ENCODE measurements at regions not wholly inside any gene's neighbourhood (a gene's known extent, or its start where the extent isn't known, plus 50 kb on each side); places are given as distances from the start of the nearest gene placed in this dataset.

GRCh38 chr20:57768519-57768918, 58.7 kb upstream of the PMEPA1 start:
- TF ChIP-seq, protein P1, sequence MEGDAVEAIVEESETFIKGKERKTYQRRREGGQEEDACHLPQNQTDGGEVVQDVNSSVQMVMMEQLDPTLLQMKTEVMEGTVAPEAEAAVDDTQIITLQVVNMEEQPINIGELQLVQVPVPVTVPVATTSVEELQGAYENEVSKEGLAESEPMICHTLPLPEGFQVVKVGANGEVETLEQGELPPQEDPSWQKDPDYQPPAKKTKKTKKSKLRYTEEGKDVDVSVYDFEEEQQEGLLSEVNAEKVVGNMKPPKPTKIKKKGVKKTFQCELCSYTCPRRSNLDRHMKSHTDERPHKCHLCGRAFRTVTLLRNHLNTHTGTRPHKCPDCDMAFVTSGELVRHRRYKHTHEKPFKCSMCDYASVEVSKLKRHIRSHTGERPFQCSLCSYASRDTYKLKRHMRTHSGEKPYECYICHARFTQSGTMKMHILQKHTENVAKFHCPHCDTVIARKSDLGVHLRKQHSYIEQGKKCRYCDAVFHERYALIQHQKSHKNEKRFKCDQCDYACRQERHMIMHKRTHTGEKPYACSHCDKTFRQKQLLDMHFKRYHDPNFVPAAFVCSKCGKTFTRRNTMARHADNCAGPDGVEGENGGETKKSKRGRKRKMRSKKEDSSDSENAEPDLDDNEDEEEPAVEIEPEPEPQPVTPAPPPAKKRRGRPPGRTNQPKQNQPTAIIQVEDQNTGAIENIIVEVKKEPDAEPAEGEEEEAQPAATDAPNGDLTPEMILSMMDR (conservative IDR thresholded peaks at IDR 0.05; ENCODE audit: low read depth, low read length), result no peak
- TF ChIP-seq SMC3 (IDR thresholded peaks at IDR 0.05; ENCODE audit: low read depth, low read length) (no peak), POLR2A (IDR thresholded peaks at IDR 0.05; ENCODE audit: low read depth, low read length) (no peak)
- TF ChIP-seq, protein P2, sequence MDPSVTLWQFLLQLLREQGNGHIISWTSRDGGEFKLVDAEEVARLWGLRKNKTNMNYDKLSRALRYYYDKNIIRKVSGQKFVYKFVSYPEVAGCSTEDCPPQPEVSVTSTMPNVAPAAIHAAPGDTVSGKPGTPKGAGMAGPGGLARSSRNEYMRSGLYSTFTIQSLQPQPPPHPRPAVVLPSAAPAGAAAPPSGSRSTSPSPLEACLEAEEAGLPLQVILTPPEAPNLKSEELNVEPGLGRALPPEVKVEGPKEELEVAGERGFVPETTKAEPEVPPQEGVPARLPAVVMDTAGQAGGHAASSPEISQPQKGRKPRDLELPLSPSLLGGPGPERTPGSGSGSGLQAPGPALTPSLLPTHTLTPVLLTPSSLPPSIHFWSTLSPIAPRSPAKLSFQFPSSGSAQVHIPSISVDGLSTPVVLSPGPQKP (IDR thresholded peaks at IDR 0.05; ENCODE audit: borderline replicate concordance, low read depth, low read length), result no peak

All from IMR-90 (cell line).